Inflammatory macrophage (primary cell): ENCODE measurements at regions not wholly inside any gene's neighbourhood (a gene's known extent, or its start where the extent isn't known, plus 50 kb on each side); places are given as distances from the start of the nearest gene placed in this dataset.

Experiments
- DNase-seq, 2 donors: peaks; one replicate each; pipeline ENCODE4 v3.0.0-alpha.2; 2020 to 2022

- no peak for DNase-seq
Measured at GRCh38 chr16:51034481-51035109, 116.5 kb downstream of the SALL1 start.

- no peak for DNase-seq
Measured at GRCh38 chr16:51031598-51031997, 119.5 kb downstream of the SALL1 start.

- DNase-seq = no peak
Measured at GRCh38 chr16:51030516-51030915, 120.6 kb downstream of the SALL1 start.

- DNase-seq = no peak
Measured at GRCh38 chr16:51025588-51026290, 125.3 kb downstream of the SALL1 start.

GRCh38 chr16:51024703-51025102, 126.4 kb downstream of the SALL1 start:
- no peak for DNase-seq

GRCh38 chr16:51022955-51023354, 128.1 kb downstream of the SALL1 start:
- DNase-seq = no peak

GRCh38 chr16:51019617-51020016, 131.5 kb downstream of the SALL1 start:
- no peak for DNase-seq

GRCh38 chr16:51017969-51018368, 133.1 kb downstream of the SALL1 start:
- no peak for DNase-seq

GRCh38 chr16:51012396-51012795, 138.7 kb downstream of the SALL1 start:
- DNase-seq = no peak

GRCh38 chr16:51010817-51011216, 140.3 kb downstream of the SALL1 start:
- DNase-seq = no peak

GRCh38 chr16:51009813-51010212, 141.3 kb downstream of the SALL1 start:
- DNase-seq = no peak

- DNase-seq = no peak
Measured at GRCh38 chr16:51009359-51009758, 141.7 kb downstream of the SALL1 start.

- no peak for DNase-seq
Measured at GRCh38 chr16:51008607-51009006, 142.5 kb downstream of the SALL1 start.

- no peak for DNase-seq
Measured at GRCh38 chr16:51008037-51008436, 143.0 kb downstream of the SALL1 start.

GRCh38 chr16:51003850-51004566, 147.1 kb downstream of the SALL1 start:
- DNase-seq = no peak

- no peak for DNase-seq
Measured at GRCh38 chr16:51002881-51003490, 148.1 kb downstream of the SALL1 start.

- DNase-seq = no peak
Measured at GRCh38 chr16:50999181-50999580, 151.9 kb downstream of the SALL1 start.

GRCh38 chr16:50998411-50998810, 152.7 kb downstream of the SALL1 start:
- DNase-seq = no peak

GRCh38 chr16:50997679-50998078, 153.4 kb downstream of the SALL1 start:
- no peak for DNase-seq

- no peak for DNase-seq
Measured at GRCh38 chr16:50996830-50997186, 154.3 kb downstream of the SALL1 start.

GRCh38 chr16:50996166-50996829, 154.8 kb downstream of the SALL1 start:
- no peak for DNase-seq

- DNase-seq = no peak
Measured at GRCh38 chr16:50994995-50995394, 156.1 kb downstream of the SALL1 start.
